ENCODE measurements at regions not wholly inside any gene's neighbourhood (a gene's known extent, or its start where the extent isn't known, plus 50 kb on each side); places are given as distances from the start of the nearest gene placed in this dataset.
"Not testable (repeated sequence)": the region's sequence is repeated elsewhere in the genome, so short reads cannot be mapped to it uniquely, and the experiment has no call there.

- DNase-seq (ENCODE audit: low spot score), result not testable (repeated sequence)
These were observed 554.6 kb upstream of the ACTRT1 start for GRCh38 chrX:128606817-128607216.

GRCh38 chrX:128606357-128606756 is 554.2 kb upstream of the ACTRT1 start:
- not testable (repeated sequence) for DNase-seq (ENCODE audit: low spot score)

- no peak for DNase-seq (ENCODE audit: low spot score)
These were observed 549.5 kb upstream of the ACTRT1 start for GRCh38 chrX:128601706-128602105.

- no peak for DNase-seq (ENCODE audit: low spot score)
These were observed 547.4 kb upstream of the ACTRT1 start for GRCh38 chrX:128599632-128600031.

GRCh38 chrX:128582036-128582435 is 529.8 kb upstream of the ACTRT1 start:
- no peak for DNase-seq (ENCODE audit: low spot score)

- no peak for DNase-seq (ENCODE audit: low spot score)
These were observed 529.4 kb upstream of the ACTRT1 start for GRCh38 chrX:128581615-128582014.

- no peak for DNase-seq (ENCODE audit: low spot score)
These were observed 490.9 kb upstream of the ACTRT1 start for GRCh38 chrX:128543114-128543513.

GRCh38 chrX:128518508-128518907 is 466.3 kb upstream of the ACTRT1 start:
- peak; percentile 11 for DNase-seq (ENCODE audit: low spot score)

GRCh38 chrX:128517691-128518090 is 465.5 kb upstream of the ACTRT1 start:
- DNase-seq (ENCODE audit: low spot score), result no peak

GRCh38 chrX:128504496-128504895 is 452.3 kb upstream of the ACTRT1 start:
- DNase-seq (ENCODE audit: low spot score), result no peak

GRCh38 chrX:128464116-128464515 is 411.9 kb upstream of the ACTRT1 start:
- no peak for DNase-seq (ENCODE audit: low spot score)

- no peak for DNase-seq (ENCODE audit: low spot score)
These were observed 408.6 kb upstream of the ACTRT1 start for GRCh38 chrX:128460835-128461234.

- no peak for DNase-seq (ENCODE audit: low spot score)
These were observed 406.7 kb upstream of the ACTRT1 start for GRCh38 chrX:128458888-128459287.

- DNase-seq (ENCODE audit: low spot score), result no peak
These were observed 405.5 kb upstream of the ACTRT1 start for GRCh38 chrX:128457674-128458073.

- no peak for DNase-seq (ENCODE audit: low spot score)
These were observed 387.0 kb upstream of the ACTRT1 start for GRCh38 chrX:128439159-128439558.

- DNase-seq (ENCODE audit: low spot score), result no peak
These were observed 385.9 kb upstream of the ACTRT1 start for GRCh38 chrX:128438082-128438481.

- DNase-seq (ENCODE audit: low spot score), result no peak
These were observed 384.3 kb upstream of the ACTRT1 start for GRCh38 chrX:128436397-128437103.

- DNase-seq (ENCODE audit: low spot score), result no peak
These were observed 373.3 kb upstream of the ACTRT1 start for GRCh38 chrX:128425546-128425945.

- DNase-seq (ENCODE audit: low spot score), result no peak
These were observed 356.6 kb upstream of the ACTRT1 start for GRCh38 chrX:128408842-128409241.

- DNase-seq (ENCODE audit: low spot score), result no peak
These were observed 344.4 kb upstream of the ACTRT1 start for GRCh38 chrX:128396601-128397000.

- DNase-seq (ENCODE audit: low spot score), result not testable (repeated sequence)
These were observed 331.6 kb upstream of the ACTRT1 start for GRCh38 chrX:128383846-128384245.

GRCh38 chrX:128365492-128365891 is 313.3 kb upstream of the ACTRT1 start:
- DNase-seq (ENCODE audit: low spot score), result no peak

GRCh38 chrX:128335671-128336070 is 283.5 kb upstream of the ACTRT1 start:
- no peak for DNase-seq (ENCODE audit: low spot score)

- DNase-seq (ENCODE audit: low spot score), result no peak
These were observed 282.6 kb upstream of the ACTRT1 start for GRCh38 chrX:128334821-128335220.
